Fibroblast of pulmonary artery (primary cell): ENCODE measurements at regions not wholly inside any gene's neighbourhood (a gene's known extent, or its start where the extent isn't known, plus 50 kb on each side); places are given as distances from the start of the nearest gene placed in this dataset.
"Not testable (repeated sequence)": the region's sequence is repeated elsewhere in the genome, so short reads cannot be mapped to it uniquely, and the experiment has no call there.

Source experiments
- DNase-seq: peaks from one replicate; pipeline ENCODE4 v3.0.0-alpha.2; 2010; ENCODE audit warnings: low read depth
- H3K4me3 ChIP-seq: replicated peaks from 2 replicates; pipeline ENCODE4 v1.5.1; 2011; ENCODE audit warnings: low read depth, mild to moderate bottlenecking, control low read depth, low read length, moderate library complexity
- TF ChIP-seq, protein P1 (sequence below): IDR thresholded peaks from 2 replicates; pipeline ENCODE4 v1.5.1; 2011; ENCODE audit warnings: mild to moderate bottlenecking, control low read depth, low read length, inconsistent platforms; ENCODE audit errors: missing control alignments

DNA sequence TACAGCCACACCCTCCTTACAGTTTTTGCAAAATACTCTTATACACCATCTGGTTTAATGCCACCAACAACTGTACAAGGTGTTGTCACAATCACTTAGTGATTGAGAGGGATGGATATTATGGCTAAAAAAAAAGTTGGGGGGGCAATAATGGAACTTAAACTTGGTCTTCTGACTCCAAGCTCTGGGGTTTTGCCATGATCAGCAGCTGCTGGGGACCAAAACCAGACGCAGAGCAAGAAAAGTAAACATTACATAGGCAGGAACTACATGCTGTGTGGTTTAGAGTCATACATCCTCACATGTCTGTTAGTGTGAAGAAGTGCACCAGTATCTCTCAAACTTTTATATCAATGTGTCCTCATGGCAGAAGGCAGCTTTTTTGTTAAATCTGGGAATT is 152.4 kb downstream of the TBC1D2B start:
- H3K4me3 ChIP-seq, DNase-seq: not testable (repeated sequence)

DNA sequence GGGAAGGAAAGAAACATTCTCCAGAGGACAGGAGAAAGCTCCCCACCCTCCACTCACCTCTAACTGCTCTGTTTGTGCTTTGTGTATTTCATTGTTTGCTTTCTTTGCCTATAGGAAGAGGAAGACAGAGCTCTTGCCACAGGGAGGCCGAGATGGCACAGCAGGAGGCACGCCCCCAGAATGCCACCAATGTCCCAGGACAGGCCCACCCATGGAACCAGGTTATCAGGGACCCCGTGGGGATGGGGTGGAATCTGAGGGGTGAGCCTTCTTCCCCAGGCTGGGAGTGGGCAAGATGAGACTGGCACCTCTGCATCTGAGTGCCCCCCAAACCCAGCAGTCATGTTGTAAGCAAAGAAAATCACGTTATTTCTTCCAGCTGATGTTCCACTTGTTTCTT is 155.8 kb downstream of the TBC1D2B start:
- TF ChIP-seq, protein P1, sequence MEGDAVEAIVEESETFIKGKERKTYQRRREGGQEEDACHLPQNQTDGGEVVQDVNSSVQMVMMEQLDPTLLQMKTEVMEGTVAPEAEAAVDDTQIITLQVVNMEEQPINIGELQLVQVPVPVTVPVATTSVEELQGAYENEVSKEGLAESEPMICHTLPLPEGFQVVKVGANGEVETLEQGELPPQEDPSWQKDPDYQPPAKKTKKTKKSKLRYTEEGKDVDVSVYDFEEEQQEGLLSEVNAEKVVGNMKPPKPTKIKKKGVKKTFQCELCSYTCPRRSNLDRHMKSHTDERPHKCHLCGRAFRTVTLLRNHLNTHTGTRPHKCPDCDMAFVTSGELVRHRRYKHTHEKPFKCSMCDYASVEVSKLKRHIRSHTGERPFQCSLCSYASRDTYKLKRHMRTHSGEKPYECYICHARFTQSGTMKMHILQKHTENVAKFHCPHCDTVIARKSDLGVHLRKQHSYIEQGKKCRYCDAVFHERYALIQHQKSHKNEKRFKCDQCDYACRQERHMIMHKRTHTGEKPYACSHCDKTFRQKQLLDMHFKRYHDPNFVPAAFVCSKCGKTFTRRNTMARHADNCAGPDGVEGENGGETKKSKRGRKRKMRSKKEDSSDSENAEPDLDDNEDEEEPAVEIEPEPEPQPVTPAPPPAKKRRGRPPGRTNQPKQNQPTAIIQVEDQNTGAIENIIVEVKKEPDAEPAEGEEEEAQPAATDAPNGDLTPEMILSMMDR, result no peak
- H3K4me3 ChIP-seq, result no peak overlapping the region
- DNase-seq, result no peak

DNA sequence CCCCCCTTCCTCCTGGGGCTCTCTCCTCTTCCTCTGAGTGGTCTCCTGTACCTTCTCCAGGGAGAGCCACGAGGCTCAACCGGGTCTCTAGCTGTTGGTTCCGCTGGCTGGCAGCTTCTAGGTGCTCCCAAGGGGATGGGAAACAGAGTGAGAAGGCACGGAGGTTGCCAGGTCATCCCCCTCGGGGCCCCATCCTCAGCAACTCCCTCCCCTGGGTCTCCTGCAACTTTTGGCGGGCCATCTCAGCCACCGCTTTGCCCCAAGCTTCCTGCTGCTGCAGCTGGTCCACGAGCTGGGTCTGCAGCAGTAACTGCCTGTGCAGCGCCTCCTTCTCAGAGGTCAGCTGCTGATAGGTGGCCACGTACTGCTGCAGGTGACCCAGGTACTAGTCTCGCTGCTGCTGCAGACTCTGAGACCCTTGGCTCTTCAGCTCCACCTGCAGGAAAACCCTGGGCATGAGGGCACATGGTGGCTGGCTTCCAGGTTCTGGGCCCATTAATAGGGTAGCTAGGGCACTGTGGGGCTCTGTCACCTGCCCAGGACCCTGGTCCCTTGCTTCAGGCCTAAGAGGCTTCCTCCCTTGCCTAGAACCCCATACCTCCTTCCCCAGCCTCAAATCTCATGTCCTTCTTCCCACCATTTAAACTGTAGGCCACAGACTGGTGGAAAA is 160.4 kb downstream of the TBC1D2B start:
- DNase-seq, H3K4me3 ChIP-seq: not testable (repeated sequence)

DNA sequence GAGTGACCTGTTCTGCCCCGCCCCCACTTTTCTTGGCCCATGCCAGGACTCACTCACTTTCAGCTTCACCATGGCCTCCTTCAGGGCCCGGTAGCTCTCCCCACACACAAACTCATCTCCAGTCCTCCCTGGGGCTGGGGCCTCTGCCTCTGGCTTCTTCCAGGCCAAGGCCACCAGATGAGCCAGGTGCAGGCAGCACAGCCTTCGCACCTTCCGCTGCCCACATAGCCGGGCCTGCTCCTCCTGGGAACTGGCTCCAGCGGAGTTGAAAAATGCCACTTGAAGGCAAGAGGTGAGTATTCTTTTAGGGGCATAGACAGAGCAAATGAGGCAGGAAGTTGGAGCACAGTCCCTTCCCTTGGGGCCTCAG is 161.6 kb downstream of the TBC1D2B start:
- not testable (repeated sequence) for H3K4me3 ChIP-seq, DNase-seq

DNA sequence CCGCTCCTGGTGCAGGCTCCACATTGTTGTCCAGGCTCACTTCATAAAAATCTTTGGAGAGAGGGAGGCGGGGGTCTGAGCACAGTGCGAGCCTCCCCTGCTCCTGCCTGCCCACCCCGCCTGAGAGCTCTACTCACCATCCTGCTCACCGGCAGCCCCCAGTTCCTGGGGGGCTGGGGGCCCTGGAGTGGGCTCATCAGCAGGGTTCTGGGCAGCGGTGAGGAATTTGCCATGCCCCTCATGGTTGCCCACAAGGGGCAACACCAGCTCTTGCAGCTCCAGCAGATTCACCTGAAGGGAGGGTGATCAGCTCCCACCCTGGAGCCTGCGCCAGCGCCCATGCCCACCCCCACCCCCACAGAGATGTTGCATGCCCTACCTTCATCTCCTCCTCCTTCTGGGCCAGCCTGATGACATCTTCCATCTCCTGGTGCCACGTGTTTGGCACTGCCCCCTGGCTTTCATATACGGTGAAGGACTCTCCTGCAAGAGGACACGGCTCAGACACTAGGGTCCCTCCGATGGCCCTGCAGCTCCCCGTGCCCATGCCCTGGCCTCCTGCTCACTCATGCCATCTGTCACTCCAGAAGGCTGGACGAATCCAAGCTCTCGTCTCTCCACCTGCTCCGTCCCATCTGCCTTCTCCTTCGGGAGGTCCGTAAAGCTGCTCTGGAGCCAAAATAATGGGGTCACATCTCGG is 162.1 kb downstream of the TBC1D2B start:
- no peak for DNase-seq
- TF ChIP-seq, protein P1, result no peak
- no peak overlapping the region for H3K4me3 ChIP-seq

DNA sequence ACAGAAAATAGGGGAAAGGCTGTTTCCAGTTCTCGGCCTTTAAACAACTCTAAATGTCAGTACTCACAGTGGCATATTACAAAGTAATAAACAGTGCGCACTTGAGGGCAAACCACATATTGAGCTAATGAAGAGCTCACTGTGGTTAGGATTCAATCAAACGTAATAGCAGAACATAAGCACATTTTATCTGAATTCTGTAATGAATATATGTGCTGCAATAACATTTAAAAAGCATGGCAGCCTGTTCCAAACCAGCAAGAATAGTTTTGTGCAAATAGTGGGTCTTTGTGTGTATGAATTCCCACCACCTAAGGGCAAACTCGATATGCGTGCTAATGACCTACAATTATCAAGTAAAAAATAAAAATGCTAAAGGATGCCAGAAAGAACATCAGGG is 163.0 kb downstream of the TBC1D2B start:
- H3K4me3 ChIP-seq, DNase-seq: not testable (repeated sequence)

DNA sequence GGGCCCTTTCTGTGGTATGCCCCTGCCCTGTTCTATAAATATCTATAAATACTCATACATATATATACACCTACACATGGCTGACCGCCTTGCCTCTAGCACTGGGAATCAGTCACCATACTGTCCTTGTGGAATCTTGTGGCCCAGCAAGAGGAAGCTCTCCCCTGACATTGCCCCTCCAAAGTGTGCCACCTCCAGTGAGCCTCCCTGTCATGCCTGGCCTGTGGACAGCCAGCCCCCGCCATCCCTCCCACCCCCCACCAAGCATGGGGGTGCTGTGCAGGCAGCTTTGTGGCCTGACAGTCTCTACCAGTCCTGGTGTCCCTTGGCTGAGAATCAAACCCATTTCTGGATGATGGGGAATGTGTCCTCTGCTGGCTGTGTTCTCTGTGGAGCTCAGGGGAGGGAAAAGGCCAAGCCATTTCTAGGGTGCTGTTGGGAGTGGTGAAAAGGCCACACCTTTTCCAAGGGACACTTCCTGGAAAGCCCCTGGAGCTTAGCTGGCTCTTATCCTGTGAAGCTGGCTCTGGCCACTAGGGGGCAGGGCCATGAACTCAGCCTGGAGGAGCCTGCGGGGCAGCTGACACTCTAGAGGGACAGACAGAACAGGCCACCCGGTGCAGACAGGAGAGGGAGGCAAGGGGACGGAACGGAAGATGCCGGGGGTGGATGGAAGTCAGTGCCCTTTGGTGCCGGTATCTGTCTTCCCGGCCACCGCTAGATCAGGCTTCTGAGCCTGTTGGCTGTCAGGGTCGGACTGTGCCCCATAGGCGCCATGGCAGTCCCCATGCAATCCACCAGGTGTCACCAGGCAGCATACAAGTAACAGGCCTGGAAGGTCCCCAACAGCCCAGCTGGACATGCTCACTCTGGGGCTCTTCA is 167.2 kb downstream of the TBC1D2B start:
- DNase-seq, result peak; percentile 80
- TF ChIP-seq, protein P1, result peak; percentile 51
- peak overlapping the region; percentile 42 for H3K4me3 ChIP-seq

DNA sequence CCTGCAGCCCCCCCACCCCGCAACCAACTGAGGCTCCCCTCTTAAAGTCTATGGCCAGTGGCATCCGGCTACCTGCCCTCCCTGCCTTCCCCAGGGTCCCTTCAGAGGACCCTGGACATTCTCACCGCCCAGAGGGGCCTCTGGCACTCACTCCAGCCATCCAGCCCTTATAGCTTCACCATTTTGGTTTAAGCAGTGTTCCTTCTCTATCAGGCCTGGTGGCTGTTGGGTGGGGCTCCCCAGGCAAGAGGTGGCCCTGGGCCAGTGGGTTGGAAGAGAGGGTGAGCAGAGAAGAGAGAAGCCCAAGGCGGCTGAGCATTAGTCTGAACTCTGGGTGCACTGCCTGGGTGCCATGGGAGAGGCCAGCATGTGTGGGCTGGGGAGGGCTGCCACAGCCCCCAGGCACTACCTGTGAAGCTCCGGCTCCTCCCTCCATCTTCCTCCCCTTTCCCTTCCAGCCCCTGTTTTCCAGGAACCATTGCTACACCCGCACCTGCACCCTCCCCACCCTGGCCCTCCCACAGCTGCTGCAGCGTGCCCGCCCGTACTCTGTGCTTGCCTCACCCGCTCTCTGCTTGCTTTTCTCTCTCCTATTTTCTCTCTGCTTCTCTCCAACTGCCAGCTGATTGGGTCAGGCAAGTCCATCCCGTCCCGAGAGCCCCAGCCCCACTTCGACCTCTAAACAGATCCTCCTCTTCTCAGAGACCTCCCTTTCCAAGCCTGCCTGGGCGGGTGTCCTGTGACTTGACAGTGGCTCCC is 168.2 kb downstream of the TBC1D2B start:
- TF ChIP-seq, protein P1, result no peak
- no peak for DNase-seq
- H3K4me3 ChIP-seq, result no peak overlapping the region

DNA sequence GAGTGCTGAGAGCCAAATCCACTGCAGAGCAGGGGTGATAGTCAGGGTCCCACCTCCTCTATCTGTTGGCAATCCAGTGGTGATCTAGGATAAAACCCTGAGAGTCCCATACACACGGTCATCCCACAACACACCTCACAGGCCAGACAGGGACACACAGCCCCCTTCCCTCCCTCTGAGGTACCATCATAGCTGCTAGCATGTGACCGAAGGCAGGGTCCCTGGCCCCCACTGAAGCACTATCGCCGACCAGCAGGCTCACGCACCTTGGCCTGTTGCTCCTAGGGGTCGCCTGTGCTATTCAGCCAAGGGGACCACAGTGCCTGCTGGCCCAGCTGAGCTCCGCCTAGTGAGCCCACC is 168.8 kb downstream of the TBC1D2B start:
- not testable (repeated sequence) for H3K4me3 ChIP-seq, DNase-seq
